Stomach smooth muscle (tissue), 2 donors: ENCODE measurements at regions not wholly inside any gene's neighbourhood (a gene's known extent, or its start where the extent isn't known, plus 50 kb on each side); places are given as distances from the start of the nearest gene placed in this dataset.

Experiments used
- H3K27ac ChIP-seq: one replicate; pipeline ENCODE4 v1.7.0; 2013; ENCODE audit warnings: mild to moderate bottlenecking, low read length, inconsistent platforms
- H3K27me3 ChIP-seq, 2 donors: one replicate each; pipeline ENCODE4 v1.7.0; 2013; ENCODE audit warnings: low read length in 2 of 2; ENCODE audit not compliant: insufficient read depth in 2 of 2, control insufficient read depth in 1 of 2
- H3K36me3 ChIP-seq, 2 donors: one replicate each; pipeline ENCODE4 v1.7.0; 2013; ENCODE audit warnings: low read length in 2 of 2; ENCODE audit not compliant: control insufficient read depth in 2 of 2, insufficient read depth in 2 of 2
- H3K4me1 ChIP-seq: one replicate; pipeline ENCODE4 v1.7.0; 2013; ENCODE audit warnings: low read length; ENCODE audit not compliant: control insufficient read depth, insufficient read depth
- H3K4me3 ChIP-seq, 2 donors: one replicate each; pipeline ENCODE4 v1.7.0; 2013; ENCODE audit warnings: low read length in 2 of 2
- H3K9ac ChIP-seq, 2 donors: one replicate each; pipeline ENCODE4 v1.7.0; 2013; ENCODE audit warnings: low read length in 2 of 2, mild to moderate bottlenecking in 1 of 2
- H3K9me3 ChIP-seq, 2 donors: one replicate each; pipeline ENCODE4 v1.7.0; 2013; ENCODE audit warnings: low read length in 2 of 2; ENCODE audit not compliant: control insufficient read depth in 2 of 2
- donor health status: healthy.
- donor health status: Pancreatic carcinoma.

- Histone ChIP-seq H3K9ac (no peak overlapping the region), H3K4me3 (no peak overlapping the region), H3K36me3 (no peaks in the 10 kb centered on the region)
Observed at GRCh38 chr2:147479358-147479757, 365.5 kb upstream of the ACVR2A start.

GRCh38 chr2:147473075-147473474 lies 371.8 kb upstream of the ACVR2A start:
- Histone ChIP-seq H3K27ac (no peak overlapping the region), H3K27me3 (no peaks in the 10 kb centered on the region), H3K36me3 (no peaks in the 10 kb centered on the region), H3K9ac (no peak overlapping the region), H3K9me3 (no peaks in the 10 kb centered on the region), H3K4me1 (no peaks in the 10 kb centered on the region), H3K4me3 (no peak overlapping the region)

More at GRCh38 chr2:147479358-147479757, 365.5 kb upstream of the ACVR2A start:
- H3K4me1 ChIP-seq = no peaks in the 10 kb centered on the region
- H3K27ac ChIP-seq = no peak overlapping the region
- no peaks in the 10 kb centered on the region for H3K9me3 ChIP-seq
- no peaks in the 10 kb centered on the region for H3K27me3 ChIP-seq

GRCh38 chr2:147471126-147471525 lies 373.7 kb upstream of the ACVR2A start:
- Histone ChIP-seq H3K36me3 (no peaks in the 10 kb centered on the region), H3K4me3 (no peak overlapping the region), H3K9ac (no peak overlapping the region), H3K9me3 (no peaks in the 10 kb centered on the region), H3K27ac (no peak overlapping the region), H3K4me1 (no peaks in the 10 kb centered on the region), H3K27me3 (no peaks in the 10 kb centered on the region)

- Histone ChIP-seq H3K9me3 (no peaks in the 10 kb centered on the region), H3K27me3 (no peaks in the 10 kb centered on the region), H3K36me3 (no peaks in the 10 kb centered on the region), H3K4me3 (no peak overlapping the region), H3K9ac (no peak overlapping the region), H3K4me1 (no peaks in the 10 kb centered on the region), H3K27ac (no peak overlapping the region)
Observed at GRCh38 chr2:147469471-147469870, 375.4 kb upstream of the ACVR2A start.

GRCh38 chr2:147468963-147469362 lies 375.9 kb upstream of the ACVR2A start:
- Histone ChIP-seq H3K4me3 (no peak overlapping the region), H3K9ac (no peak overlapping the region), H3K9me3 (no peaks in the 10 kb centered on the region), H3K27ac (no peak overlapping the region), H3K27me3 (no peaks in the 10 kb centered on the region), H3K4me1 (no peaks in the 10 kb centered on the region), H3K36me3 (no peaks in the 10 kb centered on the region)

- Histone ChIP-seq H3K27me3 (no peaks in the 10 kb centered on the region), H3K4me3 (no peak overlapping the region), H3K36me3 (no peaks in the 10 kb centered on the region), H3K9ac (no peak overlapping the region), H3K4me1 (no peaks in the 10 kb centered on the region), H3K9me3 (no peaks in the 10 kb centered on the region), H3K27ac (no peak overlapping the region)
Observed at GRCh38 chr2:147468349-147468748, 376.5 kb upstream of the ACVR2A start.

GRCh38 chr2:147467441-147467840 lies 377.4 kb upstream of the ACVR2A start:
- no peaks in the 10 kb centered on the region for H3K27me3 ChIP-seq
- no peaks in the 10 kb centered on the region for H3K4me1 ChIP-seq
- H3K36me3 ChIP-seq = no peaks in the 10 kb centered on the region
- no peak overlapping the region for H3K27ac ChIP-seq
- H3K9me3 ChIP-seq = no peaks in the 10 kb centered on the region
- no peak overlapping the region for H3K4me3 ChIP-seq
- H3K9ac ChIP-seq = no peak overlapping the region

GRCh38 chr2:147464737-147465357 lies 380.0 kb upstream of the ACVR2A start:
- Histone ChIP-seq H3K4me3 (no peak overlapping the region), H3K36me3 (no peaks in the 10 kb centered on the region), H3K27ac (no peak overlapping the region), H3K27me3 (no peaks in the 10 kb centered on the region), H3K4me1 (no peaks in the 10 kb centered on the region), H3K9me3 (no peaks in the 10 kb centered on the region), H3K9ac (no peak overlapping the region)

GRCh38 chr2:147463881-147464520 lies 380.8 kb upstream of the ACVR2A start:
- H3K4me1 ChIP-seq = no peaks in the 10 kb centered on the region
- H3K27ac ChIP-seq = no peak overlapping the region
- no peaks in the 10 kb centered on the region for H3K36me3 ChIP-seq
- no peak overlapping the region for H3K9ac ChIP-seq
- no peaks in the 10 kb centered on the region for H3K9me3 ChIP-seq
- no peaks in the 10 kb centered on the region for H3K27me3 ChIP-seq
- no peak overlapping the region for H3K4me3 ChIP-seq

- H3K4me1 ChIP-seq = no peaks in the 10 kb centered on the region
- no peaks in the 10 kb centered on the region for H3K27me3 ChIP-seq
- no peak overlapping the region for H3K4me3 ChIP-seq
- no peaks in the 10 kb centered on the region for H3K36me3 ChIP-seq
- no peaks in the 10 kb centered on the region for H3K9me3 ChIP-seq
- no peak overlapping the region for H3K27ac ChIP-seq
- no peak overlapping the region for H3K9ac ChIP-seq
Observed at GRCh38 chr2:147460155-147460554, 384.7 kb upstream of the ACVR2A start.

- Histone ChIP-seq H3K27me3 (no peaks in the 10 kb centered on the region), H3K4me3 (no peak overlapping the region), H3K4me1 (no peaks in the 10 kb centered on the region), H3K9me3 (no peaks in the 10 kb centered on the region), H3K9ac (no peak overlapping the region), H3K27ac (no peak overlapping the region), H3K36me3 (no peaks in the 10 kb centered on the region)
Observed at GRCh38 chr2:147456779-147457178, 388.1 kb upstream of the ACVR2A start.
